ENCODE measurements at regions not wholly inside any gene's neighbourhood (a gene's known extent, or its start where the extent isn't known, plus 50 kb on each side); places are given as distances from the start of the nearest gene placed in this dataset.

- TF ChIP-seq POLR2A (IDR thresholded peaks at IDR 0.05; ENCODE audit: low read depth, low read length): no peak
- no peak; the same call in 1 of the 2 replicates for TF ChIP-seq POLR2AphosphoS5 (IDR thresholded peaks at IDR 0.05; ENCODE audit: low read depth, low read length)
- TF ChIP-seq TAF1 (IDR thresholded peaks at IDR 0.05; ENCODE audit: borderline replicate concordance, low read depth, low read length): no peak
- peak; percentile 83 for FAIRE-seq
- no peak for DNase-seq (ENCODE audit: insufficient read length)
Measured at GRCh38 chr6:157764178-157765068, 58.6 kb upstream of the SNX9 start.

DNA sequence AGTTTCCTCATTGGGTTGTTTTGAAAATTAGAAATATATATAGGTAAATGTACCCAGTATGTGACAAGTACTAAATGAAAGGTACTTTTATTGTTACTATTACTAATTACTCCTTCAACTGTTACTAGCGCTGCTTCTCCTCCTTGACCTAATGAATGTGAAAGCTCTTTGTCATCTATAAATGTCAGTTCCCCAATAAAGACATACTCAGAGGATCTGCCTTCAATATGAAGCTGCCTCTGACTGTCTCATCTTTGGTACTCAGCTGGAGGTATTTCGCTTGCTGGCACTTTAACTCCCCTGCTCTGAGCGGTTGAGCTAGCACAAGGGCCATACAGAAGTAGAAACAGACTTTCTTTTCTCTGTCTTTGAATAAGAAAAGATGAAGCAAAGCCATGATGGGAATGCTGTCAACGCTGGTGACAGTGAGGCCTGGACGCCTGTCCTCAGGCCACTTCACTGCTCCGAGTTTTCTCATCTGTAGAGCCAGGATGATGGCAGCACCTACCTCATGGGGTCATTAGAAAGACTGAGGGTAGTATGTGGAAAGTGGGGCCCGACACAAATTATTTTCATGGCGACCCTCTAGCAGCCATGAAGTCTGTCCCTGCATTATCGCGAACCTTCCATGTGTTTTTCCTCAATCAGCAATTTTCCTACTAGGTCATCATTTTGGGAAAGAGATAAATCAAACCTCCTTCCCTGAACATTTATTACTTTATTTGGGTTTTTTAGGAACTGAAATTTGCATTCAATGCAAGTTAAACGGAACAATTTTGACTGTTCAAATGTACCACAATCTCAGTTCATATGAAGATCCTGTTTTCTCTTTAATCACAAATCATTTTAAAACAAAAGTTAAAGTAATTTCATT lies 55.9 kb upstream of the SNX9 start:
- FAIRE-seq (no peak), DNase-seq (ENCODE audit: insufficient read length) (no peak)
- no peak for TF ChIP-seq TAF1 (IDR thresholded peaks at IDR 0.05; ENCODE audit: borderline replicate concordance, low read depth, low read length)
- no peak for TF ChIP-seq POLR2AphosphoS5 (IDR thresholded peaks at IDR 0.05; ENCODE audit: low read depth, low read length)
- TF ChIP-seq POLR2A (IDR thresholded peaks at IDR 0.05; ENCODE audit: low read depth, low read length): no peak

GRCh38 chr6:157767775-157768156 lies 55.3 kb upstream of the SNX9 start:
- DNase-seq (ENCODE audit: insufficient read length) (no peak), FAIRE-seq (no peak)
- TF ChIP-seq POLR2A (IDR thresholded peaks at IDR 0.05; ENCODE audit: low read depth, low read length) (no peak), TAF1 (IDR thresholded peaks at IDR 0.05; ENCODE audit: borderline replicate concordance, low read depth, low read length) (no peak), POLR2AphosphoS5 (IDR thresholded peaks at IDR 0.05; ENCODE audit: low read depth, low read length) (no peak)

- FAIRE-seq: no peak
- TF ChIP-seq POLR2A (IDR thresholded peaks at IDR 0.05; ENCODE audit: low read depth, low read length): no peak
- TF ChIP-seq POLR2AphosphoS5 (IDR thresholded peaks at IDR 0.05; ENCODE audit: low read depth, low read length): no peak
- TF ChIP-seq TAF1 (IDR thresholded peaks at IDR 0.05; ENCODE audit: borderline replicate concordance, low read depth, low read length): no peak
- no peak for DNase-seq (ENCODE audit: insufficient read length)
Measured at GRCh38 chr6:157768304-157768703, 54.7 kb upstream of the SNX9 start.

GRCh38 chr6:157768863-157769551 lies 54.0 kb upstream of the SNX9 start:
- peak; percentile 27 for FAIRE-seq
- no peak for DNase-seq (ENCODE audit: insufficient read length)
- no peak for TF ChIP-seq POLR2A (IDR thresholded peaks at IDR 0.05; ENCODE audit: low read depth, low read length)
- TF ChIP-seq POLR2AphosphoS5 (IDR thresholded peaks at IDR 0.05; ENCODE audit: low read depth, low read length): no peak
- TF ChIP-seq TAF1 (IDR thresholded peaks at IDR 0.05; ENCODE audit: borderline replicate concordance, low read depth, low read length): no peak

DNA sequence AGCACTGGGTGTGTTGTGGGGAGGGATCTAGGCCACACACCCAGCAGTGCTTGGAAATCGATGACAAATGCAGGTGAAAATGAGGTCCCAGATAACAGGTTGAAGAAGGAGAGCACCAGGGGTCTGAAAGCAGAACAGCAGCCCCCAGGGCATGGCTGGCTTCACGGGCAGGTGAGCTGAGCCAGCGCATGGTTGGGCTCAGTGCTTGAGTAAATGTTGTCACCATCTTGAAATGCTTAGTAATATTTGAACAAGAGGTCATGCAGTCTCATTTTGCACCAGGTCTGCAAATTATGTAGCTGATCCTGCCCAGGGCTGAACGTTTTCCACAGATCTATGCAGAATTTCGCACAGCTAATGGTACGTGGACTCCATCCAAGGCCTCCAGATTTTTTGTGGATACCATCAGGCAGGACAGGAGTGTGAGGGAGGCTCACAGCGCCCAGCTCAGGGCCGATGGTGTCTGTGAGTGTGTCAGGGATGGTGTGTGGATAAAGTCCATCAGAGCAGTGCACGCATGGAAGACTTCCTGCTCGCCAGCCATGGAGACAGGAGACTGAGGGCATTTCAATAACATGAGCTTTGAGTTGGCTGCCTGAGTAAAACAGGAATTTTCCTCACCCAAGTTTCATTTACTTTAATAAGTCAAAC lies 53.1 kb upstream of the SNX9 start:
- no peak for TF ChIP-seq TAF1 (IDR thresholded peaks at IDR 0.05; ENCODE audit: borderline replicate concordance, low read depth, low read length)
- no peak for TF ChIP-seq POLR2AphosphoS5 (IDR thresholded peaks at IDR 0.05; ENCODE audit: low read depth, low read length)
- no peak for TF ChIP-seq POLR2A (IDR thresholded peaks at IDR 0.05; ENCODE audit: low read depth, low read length)
- no peak for FAIRE-seq
- no peak for DNase-seq (ENCODE audit: insufficient read length)

DNA sequence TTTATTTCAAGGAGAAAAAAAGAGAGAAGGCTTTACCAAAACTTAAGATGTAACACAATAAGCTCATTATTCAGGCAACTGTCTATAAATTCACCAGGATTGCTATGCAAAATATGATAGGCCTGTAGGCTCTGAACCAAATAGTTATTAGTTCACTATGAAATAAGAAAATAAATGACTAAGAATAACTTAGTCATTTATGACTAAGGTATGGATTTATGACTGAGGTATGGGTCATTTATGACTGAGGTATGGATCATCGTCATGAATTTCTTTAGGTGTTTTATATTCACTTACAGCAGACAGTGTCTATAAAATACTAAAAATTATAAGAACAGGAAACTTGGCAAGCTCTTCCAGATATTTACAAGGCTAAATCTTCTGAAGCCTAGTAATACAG lies 52.1 kb upstream of the SNX9 start:
- no peak for FAIRE-seq
- no peak for DNase-seq (ENCODE audit: insufficient read length)
- TF ChIP-seq TAF1 (IDR thresholded peaks at IDR 0.05; ENCODE audit: borderline replicate concordance, low read depth, low read length) (no peak), POLR2A (IDR thresholded peaks at IDR 0.05; ENCODE audit: low read depth, low read length) (no peak), POLR2AphosphoS5 (IDR thresholded peaks at IDR 0.05; ENCODE audit: low read depth, low read length) (no peak)

GRCh38 chr6:157772820-157773219 lies 50.2 kb upstream of the SNX9 start:
- DNase-seq (ENCODE audit: insufficient read length): no peak
- no peak for FAIRE-seq
- TF ChIP-seq POLR2AphosphoS5 (IDR thresholded peaks at IDR 0.05; ENCODE audit: low read depth, low read length) (no peak), TAF1 (IDR thresholded peaks at IDR 0.05; ENCODE audit: borderline replicate concordance, low read depth, low read length) (no peak), POLR2A (IDR thresholded peaks at IDR 0.05; ENCODE audit: low read depth, low read length) (no peak)
